CD4-positive, alpha-beta T cell treated with Interleukin-2 at 100 ng/mL for 4 hours (primary cell): ENCODE measurements at regions not wholly inside any gene's neighbourhood (a gene's known extent, or its start where the extent isn't known, plus 50 kb on each side); places are given as distances from the start of the nearest gene placed in this dataset.

Experiments
- DNase-seq: peaks from one replicate; pipeline ENCODE4 v3.0.0-alpha.2; 2020; ENCODE audit warnings: low spot score

DNA sequence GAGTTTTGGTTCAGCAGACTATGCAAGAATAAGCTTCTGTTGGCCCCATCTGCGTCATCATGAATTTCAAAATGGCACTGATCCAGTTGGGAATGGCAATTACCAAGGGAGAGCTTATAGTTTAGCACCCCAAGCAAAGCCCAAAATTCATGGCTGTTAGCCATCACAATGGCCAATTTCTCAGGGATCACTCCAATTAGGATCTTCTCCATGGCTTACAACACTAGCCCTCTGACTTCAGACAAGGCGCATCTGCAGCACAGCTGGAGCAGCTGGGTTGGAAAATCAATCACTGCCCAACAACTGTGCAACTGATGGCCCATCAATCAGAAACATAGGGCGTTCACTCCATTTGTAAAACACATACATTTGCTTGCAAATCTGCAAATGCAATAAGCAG is 273.6 kb downstream of the SRBD1 start:
- no peak for DNase-seq

DNA sequence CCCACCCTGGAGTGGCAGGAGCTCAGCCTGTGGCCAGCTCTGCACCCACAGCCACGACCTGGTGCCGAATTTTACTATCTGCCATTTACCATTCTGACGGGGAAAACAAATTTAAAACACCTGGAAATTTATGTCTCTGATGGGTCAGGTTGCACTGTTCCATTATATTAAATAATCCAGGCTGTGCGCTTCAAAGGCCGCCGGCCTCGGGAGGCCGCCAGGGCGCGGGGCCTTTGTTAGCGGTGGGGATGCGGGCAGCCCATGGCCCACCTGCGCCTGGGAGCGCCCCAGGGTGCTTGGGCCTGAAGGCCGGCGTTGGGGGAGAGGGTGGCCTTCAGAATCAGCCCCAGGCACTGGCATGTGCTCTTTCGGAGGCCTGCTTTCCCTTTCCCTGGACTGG is 276.9 kb downstream of the SRBD1 start:
- no peak for DNase-seq

DNA sequence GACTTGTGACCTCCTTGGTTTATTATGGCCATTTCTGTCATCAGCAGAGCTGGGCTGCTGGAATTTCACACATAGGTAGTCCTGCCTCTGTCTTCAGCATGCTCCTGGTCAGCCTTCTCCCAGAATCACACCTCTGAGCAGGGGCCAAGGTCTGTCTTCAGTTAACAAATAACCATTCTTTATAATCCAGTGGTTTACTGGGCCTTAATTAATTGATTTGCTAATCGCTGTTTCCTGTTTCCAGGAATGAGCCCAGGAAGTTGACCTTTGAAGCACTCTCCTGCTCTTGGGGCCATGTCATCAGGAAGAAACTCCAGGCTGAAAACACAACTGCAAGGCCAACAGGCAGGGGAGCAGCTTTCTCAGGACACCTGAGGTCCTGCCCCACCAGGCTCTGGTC is 278.5 kb downstream of the SRBD1 start:
- DNase-seq, result no peak

DNA sequence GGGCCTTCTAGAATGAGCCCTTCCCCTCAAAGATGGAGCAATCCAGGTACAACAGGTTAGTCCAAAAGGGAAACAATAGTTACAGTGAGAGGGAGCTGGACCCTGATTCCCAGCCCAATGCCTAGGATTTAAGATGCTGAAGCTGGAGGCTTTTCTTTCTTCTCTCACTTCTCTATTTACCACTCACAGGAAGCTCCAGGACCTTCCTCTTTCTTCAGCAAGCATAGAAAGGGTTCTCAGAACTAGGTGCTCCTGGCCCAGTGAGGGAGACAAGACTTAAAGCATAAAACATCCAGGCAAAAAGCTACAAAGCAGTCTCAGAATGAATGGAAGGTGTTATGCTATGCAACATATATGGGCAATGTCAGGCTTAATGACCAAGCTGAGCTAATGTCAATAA is 279.0 kb downstream of the SRBD1 start:
- DNase-seq, result no peak

DNA sequence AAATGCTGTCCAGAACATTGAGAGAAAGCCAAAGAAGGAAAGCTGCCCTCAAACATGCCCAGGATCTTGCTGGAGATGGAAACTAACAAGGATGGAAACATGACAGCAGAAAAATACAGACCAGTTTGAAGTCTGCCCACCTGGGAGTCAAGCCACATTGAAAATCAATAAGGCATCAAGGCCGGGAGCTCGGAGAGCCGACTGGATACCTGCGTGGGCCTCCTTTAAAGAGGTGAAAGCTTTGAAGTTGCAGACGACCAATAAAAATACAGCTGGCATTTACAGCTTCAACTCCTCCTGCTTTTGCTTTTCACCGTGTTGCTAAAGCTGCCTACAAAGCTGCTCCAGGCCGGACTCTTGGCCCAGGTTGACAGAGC is 279.7 kb downstream of the SRBD1 start:
- no peak for DNase-seq

GRCh38 chr2:45330637-45331409 is 280.2 kb downstream of the SRBD1 start:
- no peak for DNase-seq

GRCh38 chr2:45330108-45330507 is 281.0 kb downstream of the SRBD1 start:
- no peak for DNase-seq

DNA sequence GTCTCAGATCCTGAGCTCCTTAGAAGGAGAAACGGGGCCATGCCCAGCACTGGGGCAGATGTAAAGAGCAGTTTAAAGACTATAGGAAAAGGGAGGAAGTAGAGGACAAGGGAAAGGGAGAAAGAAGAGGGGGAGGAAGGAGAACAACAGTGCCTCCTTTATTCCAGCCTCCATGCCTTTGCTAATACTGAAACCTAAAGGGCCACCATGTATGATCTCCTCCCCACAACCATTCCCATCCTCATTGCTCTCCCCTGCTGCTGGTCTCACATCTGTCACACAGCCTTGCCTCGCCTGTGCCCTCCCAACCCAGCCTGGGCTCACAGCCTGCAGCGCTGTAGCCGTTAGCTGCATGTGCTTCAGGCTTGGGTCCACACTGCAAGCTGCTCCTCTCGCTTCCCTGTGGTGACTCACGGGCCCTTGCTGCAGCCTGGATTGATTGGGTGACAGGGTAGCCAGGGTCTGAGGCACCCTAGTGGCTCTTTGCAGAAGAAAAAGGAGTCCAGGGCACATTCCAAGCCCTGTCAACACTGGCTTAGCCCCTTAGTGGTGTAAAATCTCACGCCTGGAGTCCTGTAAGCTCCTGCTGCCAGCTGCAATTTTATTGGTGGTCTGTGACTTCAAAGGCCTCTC is 281.9 kb downstream of the SRBD1 start:
- no peak for DNase-seq

DNA sequence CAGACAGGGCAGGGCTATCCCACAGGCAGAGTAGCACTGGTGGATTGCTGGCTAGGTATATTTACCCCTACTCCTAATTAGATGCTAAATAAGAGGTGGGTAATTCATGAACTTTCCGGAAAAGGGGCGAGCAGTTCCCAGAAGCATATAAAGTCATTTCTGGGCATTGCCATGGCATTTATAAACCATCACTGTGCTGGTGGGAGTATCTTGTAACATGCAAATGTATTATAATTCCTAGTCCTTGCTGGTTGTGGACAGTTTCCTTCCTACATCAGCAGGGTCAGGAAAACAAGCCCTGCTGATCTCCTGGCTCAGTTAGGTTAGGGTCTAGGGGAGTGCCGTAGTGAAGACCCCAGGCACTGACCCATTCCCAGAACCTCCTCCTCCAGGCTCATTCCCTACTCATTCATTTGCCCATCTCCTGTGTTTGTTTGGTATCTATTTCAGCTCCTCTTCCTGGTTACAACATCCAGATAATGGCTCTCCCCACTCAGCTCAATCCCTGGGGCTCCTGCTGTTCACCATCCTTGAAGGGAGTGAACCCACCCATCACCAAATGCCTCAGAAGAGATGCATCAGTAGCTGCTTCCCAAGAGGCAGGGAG is 282.7 kb downstream of the SRBD1 start:
- DNase-seq, result no peak

- DNase-seq, result no peak
These were observed 287.7 kb downstream of the SRBD1 start for GRCh38 chr2:45323344-45323743.

- no peak for DNase-seq
These were observed 290.1 kb downstream of the SRBD1 start for GRCh38 chr2:45320956-45321355.

DNA sequence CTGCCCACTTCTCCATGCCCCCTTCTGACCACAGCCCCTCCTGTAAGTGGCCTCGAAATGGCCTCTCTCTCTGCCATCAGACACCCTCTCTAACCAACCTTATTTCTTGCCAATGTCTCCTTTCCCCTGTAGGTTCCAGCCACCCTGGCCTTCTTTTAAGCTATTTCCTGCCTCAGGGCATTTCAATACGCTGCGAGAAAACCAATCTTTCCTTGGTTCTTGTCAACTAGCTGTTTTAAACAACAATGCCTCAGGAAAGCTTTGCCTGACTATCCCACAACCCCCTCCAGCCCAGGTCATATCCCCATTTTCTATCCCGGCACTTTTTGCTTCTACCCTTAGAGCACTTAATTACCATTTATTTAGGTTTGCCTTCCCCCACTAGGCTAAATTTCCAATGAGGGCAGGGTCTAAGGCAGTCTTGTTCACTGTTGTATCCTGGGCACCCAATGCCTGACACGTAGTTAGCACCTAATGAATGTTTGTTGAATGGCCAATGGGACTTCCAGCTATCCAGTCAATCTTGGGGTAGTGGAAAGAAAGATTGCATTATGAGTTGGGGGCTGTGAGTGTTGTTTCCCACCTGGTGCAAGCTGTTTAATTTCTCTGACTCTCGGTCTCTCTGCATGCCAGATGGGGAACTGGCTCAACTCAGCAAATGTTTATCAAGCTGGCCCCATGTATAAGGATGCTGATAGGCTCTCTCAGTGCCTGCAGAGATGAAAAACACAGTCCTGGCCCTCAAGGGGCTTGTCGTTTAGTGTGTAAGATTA is 291.2 kb downstream of the SRBD1 start:
- no peak for DNase-seq

GRCh38 chr2:45318686-45319085 is 292.4 kb downstream of the SRBD1 start:
- DNase-seq, result no peak

DNA sequence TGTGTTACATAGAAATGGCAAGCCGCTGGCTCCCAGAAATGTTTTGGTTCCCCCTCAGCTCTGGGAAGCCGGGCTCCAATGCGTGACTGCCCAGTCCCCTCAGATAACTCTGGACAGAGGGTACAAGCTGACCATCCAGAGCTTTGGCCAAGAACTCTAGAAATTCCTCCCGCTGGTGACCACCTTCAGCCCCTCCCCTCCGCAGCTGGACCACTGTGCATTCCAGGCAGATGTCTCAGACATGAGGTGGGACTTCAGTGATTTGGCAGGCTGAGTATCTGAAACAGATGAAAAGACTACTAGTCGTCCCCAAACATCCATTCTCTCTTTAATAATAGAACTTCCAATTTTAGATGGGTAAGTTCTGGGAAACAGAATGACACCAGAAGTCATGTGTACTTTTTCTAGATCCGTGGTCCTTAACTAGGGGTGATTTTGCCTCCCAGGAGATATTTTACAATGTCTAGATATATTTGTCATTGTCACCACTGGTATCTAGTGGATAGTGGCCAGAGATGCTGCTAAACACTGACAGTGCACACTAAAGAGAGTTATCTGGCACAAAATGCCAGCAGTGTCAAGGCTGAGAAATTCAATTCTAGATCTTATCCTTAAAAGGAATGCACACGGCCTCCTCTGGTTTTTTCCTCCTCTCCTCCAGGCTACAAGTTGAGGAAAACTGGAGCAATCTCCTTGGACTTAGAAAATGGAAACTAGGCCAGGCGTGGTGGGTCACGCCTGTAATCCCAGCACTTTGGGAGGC is 294.3 kb downstream of the SRBD1 start:
- DNase-seq, result no peak

DNA sequence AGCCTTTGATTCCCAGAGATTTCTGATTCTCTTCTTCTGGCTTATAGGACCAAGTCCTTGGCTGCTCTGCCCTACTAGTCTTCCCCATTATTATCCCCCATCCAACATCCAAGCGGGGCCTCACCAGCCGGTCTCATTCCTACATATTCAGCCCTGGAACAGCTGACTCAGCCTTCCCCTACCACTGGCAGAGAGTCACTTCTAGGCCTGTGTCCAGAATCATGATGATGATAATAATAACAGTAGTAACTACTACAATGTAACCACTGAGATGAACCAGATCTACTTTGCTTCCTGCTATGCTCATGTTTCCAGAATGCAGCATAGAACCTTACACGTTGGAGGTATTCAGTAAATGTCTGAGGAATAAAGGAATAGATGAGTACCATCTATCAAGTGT is 295.2 kb downstream of the SRBD1 start:
- no peak for DNase-seq

DNA sequence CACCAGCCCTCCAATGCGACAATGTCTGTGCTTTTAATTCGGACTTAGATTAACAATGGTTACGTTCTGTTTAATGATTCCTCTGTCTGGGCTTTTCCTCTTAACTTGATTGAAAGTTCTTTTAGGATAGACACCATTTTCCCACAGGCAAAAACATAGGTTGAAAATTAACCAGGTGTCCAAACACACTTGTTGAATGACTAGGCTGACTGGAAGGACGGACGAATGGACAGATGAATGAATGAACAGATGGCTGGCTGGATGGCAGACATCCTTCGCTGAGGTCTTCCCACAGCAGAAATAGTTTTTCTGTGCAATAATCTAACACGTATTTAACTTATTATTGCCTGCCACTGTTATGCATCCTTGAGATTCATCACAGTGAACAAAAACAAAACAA is 298.8 kb downstream of the SRBD1 start:
- no peak for DNase-seq

DNA sequence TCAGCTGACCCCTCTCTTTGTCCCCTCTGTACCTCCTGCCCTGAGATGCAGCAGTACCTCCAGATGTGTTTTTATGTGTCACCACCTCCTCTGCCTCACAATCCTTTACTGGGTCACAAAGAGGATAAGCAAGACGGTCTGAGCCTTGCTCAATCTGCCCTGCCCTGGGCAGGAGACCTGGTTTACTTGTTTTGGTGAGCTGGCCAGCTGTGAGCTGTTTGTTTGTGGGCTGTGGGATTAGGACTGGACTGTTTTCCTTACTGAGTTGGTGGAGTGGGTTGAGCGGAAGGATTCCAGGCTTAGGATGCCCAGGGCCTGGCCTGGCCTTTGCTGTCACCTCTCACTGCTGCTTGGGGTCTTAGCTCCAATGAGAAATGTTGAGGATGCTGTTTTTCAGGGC is 299.5 kb downstream of the SRBD1 start:
- DNase-seq, result no peak

GRCh38 chr2:45307147-45307546 is 297.9 kb upstream of the SIX2 start:
- DNase-seq, result no peak

DNA sequence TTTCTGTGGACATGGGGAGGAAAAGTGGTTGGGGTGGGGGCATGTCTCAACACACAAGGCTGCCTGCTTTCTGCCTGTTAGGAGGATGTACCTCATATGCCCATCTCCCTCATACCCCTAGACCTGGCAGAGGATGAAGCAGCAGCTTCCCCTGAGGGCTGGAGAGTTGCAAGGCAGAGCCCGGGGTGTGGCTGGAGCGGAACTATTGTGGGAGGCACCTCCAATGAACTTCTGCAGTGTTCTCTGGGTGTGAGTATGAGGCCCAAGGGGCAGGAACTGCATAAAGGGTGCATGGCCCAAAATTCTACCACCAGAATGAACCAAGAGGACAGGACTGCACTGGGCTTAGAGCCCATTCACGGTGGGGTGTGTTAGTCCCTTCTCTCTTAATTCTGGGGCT is 296.3 kb upstream of the SIX2 start:
- DNase-seq, result no peak

DNA sequence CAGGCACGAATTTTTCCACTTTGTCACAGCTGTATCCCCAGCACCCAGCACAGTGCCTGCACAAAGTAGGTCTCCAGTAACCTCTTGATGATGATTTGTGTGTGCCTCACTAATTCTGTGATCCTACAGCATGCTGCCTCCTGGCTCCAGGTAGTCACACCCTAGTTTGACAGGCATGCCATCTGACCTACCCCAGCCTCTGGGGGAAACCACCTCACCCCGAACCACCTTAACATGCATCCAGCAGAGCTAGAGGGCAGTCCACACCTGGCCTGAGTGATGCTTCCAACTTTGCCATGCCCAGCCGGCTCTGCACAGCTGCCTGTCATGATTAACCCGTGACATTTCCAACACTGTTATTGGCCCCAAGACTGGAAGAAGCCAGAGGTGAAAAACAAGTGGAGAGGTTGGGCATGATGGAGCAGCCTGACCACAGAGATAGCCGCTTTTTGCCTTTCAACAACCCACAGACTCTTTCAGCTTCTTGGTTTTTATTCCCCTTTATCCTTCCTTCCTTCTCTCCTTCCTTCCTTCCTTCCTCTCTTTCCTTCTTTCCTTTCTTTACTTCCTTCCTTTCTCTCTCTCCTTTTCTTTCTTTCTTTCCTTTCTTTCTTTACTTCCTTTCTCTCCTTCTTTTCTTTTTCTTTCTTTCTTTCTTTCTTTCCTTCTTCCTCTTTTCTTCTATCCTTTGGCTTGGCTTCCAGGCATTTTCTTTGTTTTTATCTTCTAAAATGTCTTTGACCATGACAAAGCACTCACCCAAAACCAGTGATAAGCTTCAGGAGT is 294.4 kb upstream of the SIX2 start:
- no peak for DNase-seq
